VCaP (cell line): ENCODE measurements at regions not wholly inside any gene's neighbourhood (a gene's known extent, or its start where the extent isn't known, plus 50 kb on each side); places are given as distances from the start of the nearest gene placed in this dataset.
A peak's percentile ranks its signal among the peaks of the same experiment; 100 is the strongest.

Experiments
- H3K27ac ChIP-seq: fragments of 450-650 bp; 2 replicates; pipeline ENCODE4 v1.5.1; 2017
- TF ChIP-seq, protein P1 (sequence below): fragments of 450-650 bp; conservative IDR thresholded peaks from 2 replicates; pipeline ENCODE4 v1.5.1; 2017; ENCODE audit warnings: mild to moderate bottlenecking, moderate library complexity

- TF ChIP-seq, protein P1, sequence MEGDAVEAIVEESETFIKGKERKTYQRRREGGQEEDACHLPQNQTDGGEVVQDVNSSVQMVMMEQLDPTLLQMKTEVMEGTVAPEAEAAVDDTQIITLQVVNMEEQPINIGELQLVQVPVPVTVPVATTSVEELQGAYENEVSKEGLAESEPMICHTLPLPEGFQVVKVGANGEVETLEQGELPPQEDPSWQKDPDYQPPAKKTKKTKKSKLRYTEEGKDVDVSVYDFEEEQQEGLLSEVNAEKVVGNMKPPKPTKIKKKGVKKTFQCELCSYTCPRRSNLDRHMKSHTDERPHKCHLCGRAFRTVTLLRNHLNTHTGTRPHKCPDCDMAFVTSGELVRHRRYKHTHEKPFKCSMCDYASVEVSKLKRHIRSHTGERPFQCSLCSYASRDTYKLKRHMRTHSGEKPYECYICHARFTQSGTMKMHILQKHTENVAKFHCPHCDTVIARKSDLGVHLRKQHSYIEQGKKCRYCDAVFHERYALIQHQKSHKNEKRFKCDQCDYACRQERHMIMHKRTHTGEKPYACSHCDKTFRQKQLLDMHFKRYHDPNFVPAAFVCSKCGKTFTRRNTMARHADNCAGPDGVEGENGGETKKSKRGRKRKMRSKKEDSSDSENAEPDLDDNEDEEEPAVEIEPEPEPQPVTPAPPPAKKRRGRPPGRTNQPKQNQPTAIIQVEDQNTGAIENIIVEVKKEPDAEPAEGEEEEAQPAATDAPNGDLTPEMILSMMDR: no peak
- H3K27ac ChIP-seq: no peak overlapping the region
These were observed 128.3 kb upstream of the STXBP6 start for GRCh38 chr14:25178255-25178654.

DNA sequence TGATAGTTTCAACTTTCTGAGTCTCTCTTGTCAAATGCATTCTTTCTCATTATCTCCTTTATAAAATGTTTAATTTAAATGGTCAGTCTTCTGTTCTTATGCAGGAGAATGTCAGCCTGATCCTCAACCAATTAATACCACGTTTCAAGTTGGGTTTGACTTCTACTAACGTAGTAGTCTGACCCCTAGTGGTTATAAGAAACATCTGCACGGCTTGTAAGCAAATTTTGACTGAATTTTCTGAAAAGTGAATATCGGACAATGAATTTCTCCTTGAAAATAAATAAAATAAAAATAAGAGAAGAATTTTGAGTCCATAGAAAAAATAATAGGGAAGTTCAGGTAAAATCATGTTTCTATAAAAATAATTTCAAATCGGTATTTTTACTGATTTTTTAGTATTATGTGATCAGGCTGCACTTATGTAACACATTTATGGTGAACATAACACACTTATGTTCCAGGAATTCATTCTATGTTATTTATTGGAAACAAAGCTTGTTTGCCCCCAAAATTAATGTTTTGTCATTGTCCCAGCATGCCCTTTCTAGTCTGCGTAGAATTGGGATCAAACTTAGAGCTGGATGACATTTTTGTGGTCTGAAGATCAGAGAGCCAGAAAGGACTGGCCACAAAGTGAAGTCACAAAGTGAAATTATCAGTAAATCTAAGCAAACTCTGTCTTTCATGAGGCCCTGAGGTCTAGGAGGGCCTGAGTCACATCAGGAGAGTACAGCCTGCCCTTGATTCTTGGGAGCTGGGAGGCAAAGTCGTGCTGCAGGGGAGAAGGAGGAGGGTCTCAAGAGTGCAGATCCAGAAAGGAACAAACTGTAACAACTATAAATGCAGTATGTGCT is 101.2 kb upstream of the STXBP6 start:
- TF ChIP-seq, protein P1: peak; percentile 86

DNA sequence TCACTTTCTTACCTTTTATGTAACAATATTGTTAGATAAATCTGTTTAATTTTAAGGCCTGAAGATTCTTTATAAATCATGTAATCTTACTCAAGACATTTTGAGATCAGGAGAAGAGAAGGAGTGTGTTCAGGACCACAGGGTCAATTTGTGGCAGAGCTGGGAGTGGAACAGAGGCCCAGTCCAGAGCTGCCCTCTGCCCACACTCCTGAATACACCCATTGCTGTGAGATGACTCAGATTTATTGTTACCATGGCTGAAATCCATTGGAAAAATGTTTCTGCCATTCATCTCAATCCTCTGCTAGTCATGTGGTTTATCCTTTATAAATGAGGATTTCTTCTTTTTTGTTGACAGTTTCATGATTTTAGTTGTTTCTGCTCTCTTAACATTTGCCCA is 100.5 kb upstream of the STXBP6 start:
- H3K27ac ChIP-seq: no peak overlapping the region
- TF ChIP-seq, protein P1: no peak

More for the DNA sequence above, 101.2 kb upstream of the STXBP6 start:
- no peak overlapping the region for H3K27ac ChIP-seq

DNA sequence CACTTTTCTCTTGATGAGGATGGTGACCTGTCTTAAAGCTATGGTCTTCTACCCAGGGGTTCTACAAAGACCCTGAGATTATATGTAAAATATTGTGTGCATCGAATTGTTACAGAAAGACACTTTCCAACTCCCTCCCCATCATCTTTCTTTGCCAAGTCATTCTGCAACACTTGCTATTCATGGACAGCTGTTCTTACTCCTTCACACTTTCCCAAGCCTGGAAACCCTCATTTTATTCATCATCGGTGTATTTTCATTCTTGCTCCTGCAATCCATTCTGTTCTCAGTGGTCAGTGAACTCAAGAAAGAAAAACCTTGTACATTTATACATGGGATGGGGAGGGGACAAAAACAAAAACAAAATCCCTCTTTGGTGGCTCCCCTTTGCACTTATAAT is 90.5 kb upstream of the STXBP6 start:
- no peak overlapping the region for H3K27ac ChIP-seq
- TF ChIP-seq, protein P1: no peak

DNA sequence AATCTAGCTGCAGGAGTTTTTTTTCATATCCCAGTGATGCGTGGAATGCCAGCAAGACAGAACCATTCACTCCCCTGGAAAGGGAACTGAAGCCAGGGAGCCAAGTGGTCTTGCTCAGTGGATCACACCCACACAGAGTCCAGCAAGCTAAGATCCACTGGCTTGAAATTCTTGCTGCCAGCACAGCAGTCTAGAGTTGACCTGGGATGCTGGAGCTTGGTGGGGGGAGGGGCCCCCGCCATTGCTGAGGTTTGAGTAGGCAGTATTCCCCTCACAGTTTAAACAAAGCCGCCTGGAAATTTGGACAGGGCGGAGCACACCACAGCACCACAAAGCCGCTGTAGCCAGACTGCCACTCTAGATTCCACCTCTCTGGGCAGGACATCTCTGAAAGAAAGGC is 86.9 kb upstream of the STXBP6 start:
- H3K27ac ChIP-seq: no peak overlapping the region
- TF ChIP-seq, protein P1: no peak

GRCh38 chr14:25134184-25134583 is 84.2 kb upstream of the STXBP6 start:
- no peak overlapping the region for H3K27ac ChIP-seq
- TF ChIP-seq, protein P1: no peak

DNA sequence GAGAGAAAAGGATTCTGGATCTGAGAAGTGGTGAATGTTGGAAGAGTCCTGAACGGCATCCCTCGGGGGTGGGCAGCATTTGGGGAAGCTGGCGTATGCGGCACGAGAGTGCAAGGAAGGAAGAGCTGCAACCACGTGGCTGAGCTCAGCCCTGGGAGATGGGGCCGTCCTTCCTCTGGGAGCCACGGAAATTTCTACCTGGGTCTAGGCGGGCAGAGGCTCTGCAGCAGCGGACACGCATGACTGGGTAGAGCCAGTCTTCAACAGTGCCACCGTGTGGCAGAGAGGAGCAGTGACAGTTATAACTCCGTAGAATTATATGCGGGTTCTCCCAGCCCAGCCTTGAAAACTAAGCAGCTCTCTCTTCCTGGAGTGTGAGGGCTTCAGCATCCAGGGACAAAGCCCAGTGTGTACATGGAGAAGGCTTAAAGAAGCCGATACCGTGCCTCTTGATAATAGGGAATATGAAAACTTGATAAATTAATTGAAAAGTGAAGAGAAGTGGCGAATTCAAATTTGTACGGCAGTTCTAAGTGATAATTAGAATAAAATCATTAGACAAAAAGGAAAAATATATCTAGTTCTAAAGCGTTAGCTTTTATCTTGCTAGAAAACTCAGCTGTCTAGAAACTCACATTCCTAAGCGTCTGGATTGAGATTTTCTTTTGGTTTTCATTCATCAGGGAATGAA is 82.9 kb upstream of the STXBP6 start:
- TF ChIP-seq, protein P1: peak; percentile 91

More for the DNA sequence above, 82.9 kb upstream of the STXBP6 start:
- H3K27ac ChIP-seq: peak overlapping the region; percentile 31; the same call in 1 of the 2 replicates
